ENCODE measurements at regions not wholly inside any gene's neighbourhood (a gene's known extent, or its start where the extent isn't known, plus 50 kb on each side); places are given as distances from the start of the nearest gene placed in this dataset.
"Not testable (repeated sequence)": the region's sequence is repeated elsewhere in the genome, so short reads cannot be mapped to it uniquely, and the experiment has no call there.

GRCh38 chr5:105088961-105089360 is 1526.4 kb upstream of the NUDT12 start:
- no peak overlapping the region for H3K27ac ChIP-seq
- TF ChIP-seq ZFX (IDR thresholded peaks at IDR 0.05) = no peak
- TF ChIP-seq CTCF (conservative IDR thresholded peaks at IDR 0.05) = no peak

- TF ChIP-seq ZFX (IDR thresholded peaks at IDR 0.05) (no peak), CTCF (conservative IDR thresholded peaks at IDR 0.05) (no peak)
- H3K27ac ChIP-seq = no peak overlapping the region
Measured at GRCh38 chr5:105088102-105088501, 1525.5 kb upstream of the NUDT12 start.

- no peak for TF ChIP-seq ZFX (IDR thresholded peaks at IDR 0.05)
- TF ChIP-seq CTCF (conservative IDR thresholded peaks at IDR 0.05) = no peak
- no peak overlapping the region for H3K27ac ChIP-seq
Measured at GRCh38 chr5:105057893-105058292, 1495.3 kb upstream of the NUDT12 start.

- TF ChIP-seq ZFX (IDR thresholded peaks at IDR 0.05) (no peak), CTCF (conservative IDR thresholded peaks at IDR 0.05) (no peak)
- H3K27ac ChIP-seq = no peak overlapping the region
Measured at GRCh38 chr5:105057001-105057436, 1494.4 kb upstream of the NUDT12 start.

GRCh38 chr5:105054406-105054805 is 1491.8 kb upstream of the NUDT12 start:
- no peak overlapping the region for H3K27ac ChIP-seq
- TF ChIP-seq CTCF (conservative IDR thresholded peaks at IDR 0.05) (no peak), ZFX (IDR thresholded peaks at IDR 0.05) (no peak)

- no peak overlapping the region for H3K27ac ChIP-seq
- no peak for TF ChIP-seq CTCF (conservative IDR thresholded peaks at IDR 0.05)
- no peak for TF ChIP-seq ZFX (IDR thresholded peaks at IDR 0.05)
Measured at GRCh38 chr5:105042623-105043022, 1480.0 kb upstream of the NUDT12 start.

GRCh38 chr5:105036814-105037213 is 1474.2 kb upstream of the NUDT12 start:
- not testable (repeated sequence) for H3K27ac ChIP-seq

- H3K27ac ChIP-seq = no peak overlapping the region
- TF ChIP-seq ZFX (IDR thresholded peaks at IDR 0.05) (no peak), CTCF (conservative IDR thresholded peaks at IDR 0.05) (no peak)
Measured at GRCh38 chr5:105034401-105034763, 1471.8 kb upstream of the NUDT12 start.
